ENCODE measurements at regions not wholly inside any gene's neighbourhood (a gene's known extent, or its start where the extent isn't known, plus 50 kb on each side); places are given as distances from the start of the nearest gene placed in this dataset.
"Not testable (repeated sequence)": the region's sequence is repeated elsewhere in the genome, so short reads cannot be mapped to it uniquely, and the experiment has no call there.

GRCh38 chr1:30365596-30365995 is 357.8 kb downstream of the MATN1 start:
- no peak for DNase-seq
- Histone ChIP-seq H3K9me3 (no peaks in the 10 kb centered on the region), H3K27ac (no peak overlapping the region), H3K4me3 (no peak overlapping the region), H3K36me3 (no peaks in the 10 kb centered on the region), H3K27me3 (no peaks in the 10 kb centered on the region), H3K4me1 (no peaks in the 10 kb centered on the region)
- no peak for ATAC-seq (ENCODE audit: low FRiP score in 2 of 2)
- WGBS, 2 donors, result 79 to 84% methylated on average over 3 of the region's 3 CpGs
- TF ChIP-seq POLR2AphosphoS5 (IDR thresholded peaks at IDR 0.05), result no peak

DNA sequence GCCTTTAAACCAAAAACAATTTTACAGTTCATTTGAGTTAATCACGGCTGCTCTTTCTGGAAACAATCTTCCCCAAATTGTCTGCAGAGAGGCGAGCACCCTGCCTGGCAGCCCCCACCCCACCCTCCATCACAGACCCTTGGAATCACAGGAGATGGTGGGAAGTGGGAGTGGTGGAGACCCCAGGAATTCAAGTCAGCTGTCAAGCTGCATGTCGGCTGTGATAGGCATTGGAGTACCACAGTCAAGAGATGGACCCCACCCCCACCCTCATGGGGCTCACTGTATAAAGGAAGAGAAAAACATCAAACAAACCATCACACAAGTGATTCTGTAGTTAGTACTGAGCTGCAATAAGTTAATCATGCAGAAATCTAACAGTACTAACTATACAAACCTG is 360.4 kb downstream of the MATN1 start:
- Histone ChIP-seq H3K9me3 (no peaks in the 10 kb centered on the region), H3K27ac (no peak overlapping the region), H3K27me3 (no peaks in the 10 kb centered on the region), H3K4me3 (no peak overlapping the region), H3K36me3 (no peaks in the 10 kb centered on the region), H3K4me1 (no peaks in the 10 kb centered on the region)
- DNase-seq (no peak), ATAC-seq (ENCODE audit: low FRiP score in 2 of 2) (no peak)
- no peak for TF ChIP-seq POLR2A (IDR thresholded peaks at IDR 0.05)
- no peak for TF ChIP-seq POLR2AphosphoS5 (IDR thresholded peaks at IDR 0.05)
- TF ChIP-seq, protein P1, sequence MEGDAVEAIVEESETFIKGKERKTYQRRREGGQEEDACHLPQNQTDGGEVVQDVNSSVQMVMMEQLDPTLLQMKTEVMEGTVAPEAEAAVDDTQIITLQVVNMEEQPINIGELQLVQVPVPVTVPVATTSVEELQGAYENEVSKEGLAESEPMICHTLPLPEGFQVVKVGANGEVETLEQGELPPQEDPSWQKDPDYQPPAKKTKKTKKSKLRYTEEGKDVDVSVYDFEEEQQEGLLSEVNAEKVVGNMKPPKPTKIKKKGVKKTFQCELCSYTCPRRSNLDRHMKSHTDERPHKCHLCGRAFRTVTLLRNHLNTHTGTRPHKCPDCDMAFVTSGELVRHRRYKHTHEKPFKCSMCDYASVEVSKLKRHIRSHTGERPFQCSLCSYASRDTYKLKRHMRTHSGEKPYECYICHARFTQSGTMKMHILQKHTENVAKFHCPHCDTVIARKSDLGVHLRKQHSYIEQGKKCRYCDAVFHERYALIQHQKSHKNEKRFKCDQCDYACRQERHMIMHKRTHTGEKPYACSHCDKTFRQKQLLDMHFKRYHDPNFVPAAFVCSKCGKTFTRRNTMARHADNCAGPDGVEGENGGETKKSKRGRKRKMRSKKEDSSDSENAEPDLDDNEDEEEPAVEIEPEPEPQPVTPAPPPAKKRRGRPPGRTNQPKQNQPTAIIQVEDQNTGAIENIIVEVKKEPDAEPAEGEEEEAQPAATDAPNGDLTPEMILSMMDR (IDR thresholded peaks at IDR 0.05), result no peak
- no peak for TF ChIP-seq EP300 (IDR thresholded peaks at IDR 0.05)
- WGBS, 2 donors, result 60 to 83% methylated on average over 3 of the region's 3 CpGs

DNA sequence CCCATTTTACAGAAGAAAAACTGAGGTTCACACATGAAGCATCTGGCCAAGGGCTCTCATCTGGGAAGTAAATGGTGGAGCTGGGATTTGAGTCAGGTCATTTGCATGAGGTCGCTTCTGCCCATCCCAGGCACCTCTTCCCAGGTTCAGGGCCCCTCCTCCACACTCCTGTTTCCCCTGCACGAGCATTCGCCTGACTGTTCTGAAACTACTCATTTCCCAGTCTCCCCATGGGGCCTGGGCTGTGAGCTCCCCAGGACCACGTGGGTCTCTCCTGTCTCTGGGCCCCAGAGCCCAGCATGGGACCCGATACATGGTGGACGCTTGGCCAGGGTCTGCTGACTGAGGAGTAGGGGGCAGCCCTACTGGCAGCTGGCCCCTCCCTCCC is 360.8 kb downstream of the MATN1 start:
- no peak overlapping the region for H3K27ac ChIP-seq
- WGBS, 2 donors, result 74 to 77% methylated on average over 6 of the region's 6 CpGs
- no peak overlapping the region for H3K4me3 ChIP-seq
- no peaks in the 10 kb centered on the region for H3K4me1 ChIP-seq
- H3K36me3 ChIP-seq, result no peaks in the 10 kb centered on the region
- H3K9me3 ChIP-seq, result no peaks in the 10 kb centered on the region
- DNase-seq, result no peak
- H3K27me3 ChIP-seq, result no peaks in the 10 kb centered on the region
- no peak for ATAC-seq (ENCODE audit: low FRiP score in 2 of 2)
- TF ChIP-seq POLR2AphosphoS5 (IDR thresholded peaks at IDR 0.05) (no peak), POLR2A (IDR thresholded peaks at IDR 0.05) (no peak), EP300 (IDR thresholded peaks at IDR 0.05) (no peak)
- TF ChIP-seq, protein P1 (IDR thresholded peaks at IDR 0.05), result no peak

- not testable (repeated sequence) for H3K9me3 ChIP-seq, H3K4me3 ChIP-seq, H3K4me1 ChIP-seq, H3K27me3 ChIP-seq, H3K27ac ChIP-seq, H3K36me3 ChIP-seq
- DNase-seq (peak in 1 of 2 donors; percentile 40), ATAC-seq (ENCODE audit: low FRiP score in 2 of 2) (peak in 1 of 2 donors; percentile 5)
- 67 to 82% methylated on average over 8 to 10 of the region's 10 CpGs for WGBS, 2 donors
These were observed 361.3 kb downstream of the MATN1 start for GRCh38 chr1:30361890-30362602.

GRCh38 chr1:30360753-30361152 is 362.6 kb downstream of the MATN1 start:
- H3K36me3 ChIP-seq, result no peaks in the 10 kb centered on the region

More at GRCh38 chr1:30360753-30361152, 362.6 kb downstream of the MATN1 start:
- TF ChIP-seq, protein P1 (IDR thresholded peaks at IDR 0.05), result no peak
- TF ChIP-seq EP300 (IDR thresholded peaks at IDR 0.05) (no peak), POLR2AphosphoS5 (IDR thresholded peaks at IDR 0.05) (no peak), POLR2A (IDR thresholded peaks at IDR 0.05) (no peak)
- H3K4me3 ChIP-seq, result no peak overlapping the region
- H3K4me1 ChIP-seq, result no peaks in the 10 kb centered on the region
- 57 to 59% methylated on average over 5 to 6 of the region's 7 CpGs for WGBS, 2 donors
- H3K9me3 ChIP-seq, result no peaks in the 10 kb centered on the region
- ATAC-seq (ENCODE audit: low FRiP score in 2 of 2), result no peak
- H3K27ac ChIP-seq, result no peak overlapping the region
- no peak for DNase-seq
- H3K27me3 ChIP-seq, result no peaks in the 10 kb centered on the region

Measured in upper lobe of left lung (tissue), 6 donors.